ENCODE measurements at regions not wholly inside any gene's neighbourhood (a gene's known extent, or its start where the extent isn't known, plus 50 kb on each side); places are given as distances from the start of the nearest gene placed in this dataset.
"Not testable (repeated sequence)": the region's sequence is repeated elsewhere in the genome, so short reads cannot be mapped to it uniquely, and the experiment has no call there.

- H3K9me3 Mint-ChIP-seq (ENCODE audit: low read depth) = no peaks in the 10 kb centered on the region
- H3K36me3 Mint-ChIP-seq = no peaks in the 10 kb centered on the region
- no peak overlapping the region for H3K27ac Mint-ChIP-seq
- no peaks in the 10 kb centered on the region for H3K4me1 Mint-ChIP-seq (ENCODE audit: low read depth)
- H3K4me3 Mint-ChIP-seq = no peak overlapping the region
- H3K27me3 Mint-ChIP-seq = no peaks in the 10 kb centered on the region
Observed at GRCh38 chr21:14012409-14012808, 198.3 kb downstream of the LIPI start.

- H3K27me3 Mint-ChIP-seq; H3K36me3 Mint-ChIP-seq; H3K9me3 Mint-ChIP-seq (ENCODE audit: low read depth); H3K4me3 Mint-ChIP-seq; H3K27ac Mint-ChIP-seq; H3K4me1 Mint-ChIP-seq (ENCODE audit: low read depth): not testable (repeated sequence)
Observed at GRCh38 chr21:14011751-14012150, 199.0 kb downstream of the LIPI start.

- not testable (repeated sequence) for H3K36me3 Mint-ChIP-seq; H3K9me3 Mint-ChIP-seq (ENCODE audit: low read depth)
Observed at GRCh38 chr21:14011149-14011548, 199.6 kb downstream of the LIPI start.

GRCh38 chr21:14010729-14011128, 200.0 kb downstream of the LIPI start:
- Mint-ChIP-seq H3K27me3 (no peaks in the 10 kb centered on the region), H3K9me3 (ENCODE audit: low read depth) (no peaks in the 10 kb centered on the region), H3K27ac (no peak overlapping the region), H3K36me3 (no peaks in the 10 kb centered on the region), H3K4me1 (ENCODE audit: low read depth) (no peaks in the 10 kb centered on the region), H3K4me3 (no peak overlapping the region)

More at GRCh38 chr21:14011149-14011548, 199.6 kb downstream of the LIPI start:
- H3K4me3 Mint-ChIP-seq; H3K27me3 Mint-ChIP-seq; H3K4me1 Mint-ChIP-seq (ENCODE audit: low read depth); H3K27ac Mint-ChIP-seq: not testable (repeated sequence)

GRCh38 chr21:14009990-14010389, 200.8 kb downstream of the LIPI start:
- not testable (repeated sequence) for H3K4me3 Mint-ChIP-seq; H3K27me3 Mint-ChIP-seq; H3K9me3 Mint-ChIP-seq (ENCODE audit: low read depth); H3K27ac Mint-ChIP-seq; H3K4me1 Mint-ChIP-seq (ENCODE audit: low read depth); H3K36me3 Mint-ChIP-seq

- H3K27me3 Mint-ChIP-seq; H3K4me1 Mint-ChIP-seq (ENCODE audit: low read depth); H3K36me3 Mint-ChIP-seq; H3K27ac Mint-ChIP-seq; H3K4me3 Mint-ChIP-seq; H3K9me3 Mint-ChIP-seq (ENCODE audit: low read depth): not testable (repeated sequence)
Observed at GRCh38 chr21:14009238-14009981, 201.3 kb downstream of the LIPI start.

GRCh38 chr21:14008436-14008835, 202.3 kb downstream of the LIPI start:
- H3K9me3 Mint-ChIP-seq (ENCODE audit: low read depth); H3K27ac Mint-ChIP-seq: not testable (repeated sequence)

GRCh38 chr21:14008006-14008405, 202.7 kb downstream of the LIPI start:
- not testable (repeated sequence) for H3K27ac Mint-ChIP-seq; H3K36me3 Mint-ChIP-seq; H3K4me3 Mint-ChIP-seq; H3K27me3 Mint-ChIP-seq; H3K9me3 Mint-ChIP-seq (ENCODE audit: low read depth); H3K4me1 Mint-ChIP-seq (ENCODE audit: low read depth)

More at GRCh38 chr21:14008436-14008835, 202.3 kb downstream of the LIPI start:
- not testable (repeated sequence) for H3K27me3 Mint-ChIP-seq; H3K4me3 Mint-ChIP-seq; H3K4me1 Mint-ChIP-seq (ENCODE audit: low read depth); H3K36me3 Mint-ChIP-seq

GRCh38 chr21:14006144-14006543, 204.6 kb downstream of the LIPI start:
- not testable (repeated sequence) for H3K9me3 Mint-ChIP-seq (ENCODE audit: low read depth); H3K27me3 Mint-ChIP-seq; H3K27ac Mint-ChIP-seq; H3K4me3 Mint-ChIP-seq; H3K4me1 Mint-ChIP-seq (ENCODE audit: low read depth); H3K36me3 Mint-ChIP-seq

- H3K36me3 Mint-ChIP-seq; H3K9me3 Mint-ChIP-seq (ENCODE audit: low read depth); H3K4me1 Mint-ChIP-seq (ENCODE audit: low read depth); H3K27me3 Mint-ChIP-seq; H3K27ac Mint-ChIP-seq; H3K4me3 Mint-ChIP-seq: not testable (repeated sequence)
Observed at GRCh38 chr21:13986996-13987958, 223.5 kb downstream of the LIPI start.

GRCh38 chr21:13985865-13986863, 224.6 kb downstream of the LIPI start:
- not testable (repeated sequence) for H3K27me3 Mint-ChIP-seq; H3K4me3 Mint-ChIP-seq; H3K36me3 Mint-ChIP-seq; H3K27ac Mint-ChIP-seq; H3K4me1 Mint-ChIP-seq (ENCODE audit: low read depth); H3K9me3 Mint-ChIP-seq (ENCODE audit: low read depth)

GRCh38 chr21:13985137-13985864, 225.5 kb downstream of the LIPI start:
- not testable (repeated sequence) for H3K4me3 Mint-ChIP-seq; H3K27me3 Mint-ChIP-seq; H3K4me1 Mint-ChIP-seq (ENCODE audit: low read depth); H3K27ac Mint-ChIP-seq; H3K9me3 Mint-ChIP-seq (ENCODE audit: low read depth); H3K36me3 Mint-ChIP-seq

- not testable (repeated sequence) for H3K36me3 Mint-ChIP-seq; H3K9me3 Mint-ChIP-seq (ENCODE audit: low read depth); H3K27me3 Mint-ChIP-seq; H3K4me1 Mint-ChIP-seq (ENCODE audit: low read depth); H3K4me3 Mint-ChIP-seq; H3K27ac Mint-ChIP-seq
Observed at GRCh38 chr21:13984728-13985127, 226.0 kb downstream of the LIPI start.

All from activated naive CD8-positive, alpha-beta T cell (primary cell).